Mucosa of descending colon (tissue), 3 donors: ENCODE measurements at regions not wholly inside any gene's neighbourhood (a gene's known extent, or its start where the extent isn't known, plus 50 kb on each side); places are given as distances from the start of the nearest gene placed in this dataset.

Experiments
- ATAC-seq: fragments of 200-7000 bp; cut with Tn5 transposase; one replicate; pipeline ENCODE4 v1.9.1; 2020; ENCODE audit warnings: mild to moderate bottlenecking, moderate library complexity
- DNase-seq, 3 donors: peaks; one replicate each; pipeline ENCODE4 v3.0.0-alpha.2; 2020
- H3K36me3 ChIP-seq: fragments of 200-600 bp; one replicate; pipeline ENCODE4 v1.8.0; 2021; ENCODE audit warnings: low read depth, mild to moderate bottlenecking
- H3K4me1 ChIP-seq: fragments of 200-600 bp; one replicate; pipeline ENCODE4 v1.8.0; 2021; ENCODE audit warnings: low read depth, mild to moderate bottlenecking
- H3K4me3 ChIP-seq: fragments of 200-600 bp; one replicate; pipeline ENCODE4 v1.8.0; 2021; ENCODE audit warnings: mild to moderate bottlenecking
- H3K9me3 ChIP-seq: fragments of 200-600 bp; one replicate; pipeline ENCODE4 v1.8.0; 2021; ENCODE audit warnings: mild to moderate bottlenecking
- intact Hi-C, 2 donors: fragments of 100-400 bp; cut with DNase I in 1 of 2; cut with micrococcal nuclease in 1 of 2; formaldehyde crosslinking; loops; one replicate each; pipeline versions ENCODE4 v1.11.0 to v1.11.1; 2022; cut with DNase I, micrococcal nuclease
- TF ChIP-seq, protein P1 (sequence below): fragments of 200-600 bp; IDR thresholded peaks from one replicate; pipeline ENCODE4 v1.8.0; 2022; ENCODE audit warnings: antibody characterized with exemption, mild to moderate bottlenecking
- donor health status: DM: no; HTN: no; CAD: no; lungs with moderate emphysema.
- donor health status: DM: no; HTN: no; CAD: no.
- donor health status: DM: no; HTN: yes; CAD: no.

DNA sequence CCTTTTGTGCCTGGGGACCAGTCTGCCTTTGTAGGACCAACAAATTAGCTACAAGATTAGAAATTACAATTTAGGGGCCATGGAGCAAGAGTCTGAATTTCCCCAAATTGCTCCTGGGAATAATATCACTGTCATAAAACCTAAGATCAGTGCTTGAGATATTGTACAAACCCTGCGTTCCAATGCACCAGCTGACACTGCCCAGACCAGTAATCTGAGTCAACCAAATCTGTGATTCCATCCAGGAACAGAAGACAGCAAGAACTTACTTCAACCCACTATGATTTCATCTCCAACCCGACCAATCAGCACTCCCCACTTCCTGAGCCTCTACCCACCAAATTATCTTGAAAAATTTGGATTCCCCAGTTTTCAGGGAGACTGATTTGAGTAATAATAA, 1305.0 kb upstream of the NRXN1 start:
- TF ChIP-seq, protein P1, sequence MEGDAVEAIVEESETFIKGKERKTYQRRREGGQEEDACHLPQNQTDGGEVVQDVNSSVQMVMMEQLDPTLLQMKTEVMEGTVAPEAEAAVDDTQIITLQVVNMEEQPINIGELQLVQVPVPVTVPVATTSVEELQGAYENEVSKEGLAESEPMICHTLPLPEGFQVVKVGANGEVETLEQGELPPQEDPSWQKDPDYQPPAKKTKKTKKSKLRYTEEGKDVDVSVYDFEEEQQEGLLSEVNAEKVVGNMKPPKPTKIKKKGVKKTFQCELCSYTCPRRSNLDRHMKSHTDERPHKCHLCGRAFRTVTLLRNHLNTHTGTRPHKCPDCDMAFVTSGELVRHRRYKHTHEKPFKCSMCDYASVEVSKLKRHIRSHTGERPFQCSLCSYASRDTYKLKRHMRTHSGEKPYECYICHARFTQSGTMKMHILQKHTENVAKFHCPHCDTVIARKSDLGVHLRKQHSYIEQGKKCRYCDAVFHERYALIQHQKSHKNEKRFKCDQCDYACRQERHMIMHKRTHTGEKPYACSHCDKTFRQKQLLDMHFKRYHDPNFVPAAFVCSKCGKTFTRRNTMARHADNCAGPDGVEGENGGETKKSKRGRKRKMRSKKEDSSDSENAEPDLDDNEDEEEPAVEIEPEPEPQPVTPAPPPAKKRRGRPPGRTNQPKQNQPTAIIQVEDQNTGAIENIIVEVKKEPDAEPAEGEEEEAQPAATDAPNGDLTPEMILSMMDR, result no peak
- ATAC-seq (no peak), DNase-seq (no peak)
- no peaks in the 10 kb centered on the region for H3K4me1 ChIP-seq
- no peak overlapping the region for H3K4me3 ChIP-seq
- intact Hi-C loops, result no loop called here
- H3K36me3 ChIP-seq, result no peaks in the 10 kb centered on the region
- H3K9me3 ChIP-seq, result no peaks in the 10 kb centered on the region

DNA sequence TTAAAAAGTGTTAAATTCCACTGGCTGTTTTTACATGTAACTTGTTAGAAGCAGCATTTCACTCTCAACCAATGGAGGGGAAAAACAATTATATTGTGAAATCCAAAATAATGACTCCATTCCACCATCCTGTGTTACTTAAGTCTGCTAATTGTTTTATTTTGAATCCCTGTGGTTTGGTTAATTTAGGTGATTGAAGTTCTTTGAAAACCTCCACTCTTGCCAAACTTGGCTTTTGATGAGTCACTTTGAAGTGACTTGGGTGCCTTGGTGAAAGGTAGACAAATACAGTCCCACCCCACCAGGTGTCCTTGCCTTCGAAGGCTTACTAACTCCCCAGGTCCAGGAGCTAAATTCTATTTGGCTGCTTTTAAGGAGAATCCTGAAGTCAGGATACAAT, 1303.8 kb upstream of the NRXN1 start:
- Histone ChIP-seq H3K36me3 (no peaks in the 10 kb centered on the region), H3K4me3 (no peak overlapping the region), H3K9me3 (no peaks in the 10 kb centered on the region), H3K4me1 (no peaks in the 10 kb centered on the region)
- TF ChIP-seq, protein P1, result no peak
- ATAC-seq, result no peak
- intact Hi-C loops, result no loop called here
- no peak for DNase-seq

DNA sequence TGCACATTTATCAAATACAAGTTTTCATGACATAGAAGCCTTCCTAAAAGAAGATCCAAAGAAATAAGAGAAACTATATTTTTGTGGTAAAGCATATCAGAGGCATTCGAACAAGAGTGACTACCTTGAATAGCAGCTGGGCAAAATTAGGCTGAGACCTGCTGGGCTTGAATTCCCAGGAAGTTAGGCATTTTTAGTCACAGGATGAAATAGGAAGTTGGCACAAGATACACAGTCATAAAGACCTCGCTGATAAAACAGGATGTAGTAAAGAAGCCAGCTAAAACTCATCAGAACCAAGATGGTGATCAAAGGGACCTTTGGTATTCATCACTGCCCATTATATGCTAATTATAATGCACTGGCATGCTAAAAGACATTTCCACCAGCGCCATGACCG, 1302.3 kb upstream of the NRXN1 start:
- intact Hi-C loops, result no loop called here
- TF ChIP-seq, protein P1, result no peak
- H3K36me3 ChIP-seq, result no peaks in the 10 kb centered on the region
- DNase-seq (no peak), ATAC-seq (no peak)
- no peaks in the 10 kb centered on the region for H3K4me1 ChIP-seq
- H3K4me3 ChIP-seq, result no peak overlapping the region
- no peaks in the 10 kb centered on the region for H3K9me3 ChIP-seq

DNA sequence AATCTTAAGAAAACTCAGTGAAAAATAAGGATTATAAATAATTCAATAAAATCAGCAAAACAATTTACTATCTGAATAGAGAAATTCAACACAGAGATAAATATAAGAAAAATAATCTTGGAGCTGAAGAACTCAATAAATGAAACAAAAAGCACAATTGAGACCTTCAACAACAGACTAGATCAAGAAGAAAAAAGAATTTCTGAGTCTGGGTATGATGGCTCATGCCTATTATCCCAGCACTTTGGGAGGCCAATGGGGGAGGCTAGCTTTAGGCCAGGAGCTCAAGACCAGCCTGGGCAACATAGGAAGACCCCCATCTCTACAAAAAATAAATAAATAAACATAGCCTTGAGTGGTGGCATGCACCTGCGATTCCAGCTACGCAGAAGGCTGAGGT, 1295.7 kb upstream of the NRXN1 start:
- no peak for DNase-seq
- no peak for ATAC-seq
- Histone ChIP-seq H3K9me3 (peaks cover 24% of the 10 kb centered on the region), H3K36me3 (no peaks in the 10 kb centered on the region), H3K4me3 (no peak overlapping the region), H3K4me1 (no peaks in the 10 kb centered on the region)
- TF ChIP-seq, protein P1, result no peak
- intact Hi-C loops, result no loop called here

DNA sequence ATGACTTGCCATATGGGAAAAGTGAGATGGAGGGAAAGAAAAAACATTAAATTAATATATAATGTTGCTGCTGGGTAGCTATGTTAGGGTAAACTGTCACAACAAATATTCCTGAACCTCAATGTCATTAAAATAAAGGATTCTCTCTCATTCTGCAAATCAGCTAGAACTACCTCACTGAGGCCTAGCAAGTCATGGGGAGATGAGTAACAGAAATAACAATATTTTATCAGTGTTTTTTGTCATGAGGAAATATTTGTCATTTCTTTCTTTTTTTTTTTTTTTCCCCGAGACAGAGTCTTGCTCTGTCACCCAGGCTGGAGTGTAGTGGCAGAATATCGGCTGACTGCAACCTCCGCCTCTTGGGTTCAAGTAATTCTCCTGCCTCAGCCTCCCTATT, 1282.3 kb upstream of the NRXN1 start:
- Histone ChIP-seq H3K9me3 (no peaks in the 10 kb centered on the region), H3K4me1 (no peaks in the 10 kb centered on the region), H3K36me3 (no peaks in the 10 kb centered on the region), H3K4me3 (no peak overlapping the region)
- DNase-seq (no peak), ATAC-seq (no peak)
- intact Hi-C loops, result no loop called here
- TF ChIP-seq, protein P1, result no peak

DNA sequence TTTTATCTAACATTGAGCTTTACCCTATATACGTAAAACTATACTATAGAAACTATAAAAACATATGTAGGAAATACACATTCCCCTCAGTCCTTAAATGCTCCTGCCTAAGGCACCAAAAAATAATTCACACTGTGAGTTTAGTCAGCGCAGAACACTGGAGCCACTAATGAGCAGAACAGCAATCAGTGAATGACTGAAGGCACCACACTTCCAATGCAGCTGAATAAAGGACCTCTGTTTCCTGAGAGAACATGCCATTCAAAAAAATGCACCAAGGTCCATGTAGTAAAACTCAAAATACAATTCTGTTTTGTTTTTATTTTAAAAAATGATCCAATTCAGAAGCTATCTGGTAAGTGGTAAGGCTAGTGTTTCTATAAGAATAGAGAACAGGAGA, 1280.6 kb upstream of the NRXN1 start:
- TF ChIP-seq, protein P1, result no peak
- H3K4me3 ChIP-seq, result no peak overlapping the region
- no peaks in the 10 kb centered on the region for H3K36me3 ChIP-seq
- H3K4me1 ChIP-seq, result no peaks in the 10 kb centered on the region
- ATAC-seq (no peak), DNase-seq (no peak)
- no peaks in the 10 kb centered on the region for H3K9me3 ChIP-seq
- intact Hi-C loops, result no loop called here
